K562 (cell line): ENCODE measurements at regions not wholly inside any gene's neighbourhood (a gene's known extent, or its start where the extent isn't known, plus 50 kb on each side); places are given as distances from the start of the nearest gene placed in this dataset.

Experiments used
- ARID1B ChIP-seq: fragments of 450-650 bp; IDR thresholded peaks from 2 replicates; pipeline ENCODE4 v1.6.1; 2016; ENCODE audit warnings: antibody characterized with exemption, mild to moderate bottlenecking, inconsistent platforms
- CBFA2T2 ChIP-seq: fragments of 450-650 bp; conservative IDR thresholded peaks from 2 replicates; pipeline ENCODE4 v1.6.1; 2017; ENCODE audit warnings: mild to moderate bottlenecking
- CBFA2T3 ChIP-seq: fragments of 450-650 bp; IDR thresholded peaks from 2 replicates; pipeline ENCODE4 v1.6.1; 2017
- CEBPG ChIP-seq, 3 experiments: fragments of 200-800 bp in 1 of 3; sonication (Bioruptor generic) in 1 of 3; sonication (generic) in 1 of 3; formaldehyde crosslinking in 1 of 3; IDR thresholded peaks in 2 of 3; conservative IDR thresholded peaks in 1 of 3; 2 replicates each; pipeline versions ENCODE4 v1.6.1 to v1.8.0; 2016 to 2022; ENCODE audit warnings: missing compliant biosample characterization in 2 of 3, missing genetic modification characterization in 2 of 3, mild to moderate bottlenecking in 1 of 3, missing genetic modification reagents in 1 of 3
- DPF2 ChIP-seq: fragments of 450-650 bp; IDR thresholded peaks from 2 replicates; pipeline ENCODE4 v1.6.1; 2016
- EP300 ChIP-seq: IDR thresholded peaks from 2 replicates; pipeline ENCODE4 v1.6.1; 2012; ENCODE audit warnings: low read length, improper control_type of control experiment
- FOSL1 ChIP-seq: fragments of 200-800 bp; sonication (Bioruptor generic); conservative IDR thresholded peaks from 2 replicates; pipeline ENCODE4 v1.6.1; 2016; ENCODE audit warnings: missing genetic modification characterization, missing compliant biosample characterization
- KDM4B ChIP-seq, 2 experiments: fragments of 450-650 bp in 1 of 2; sonication (generic) in 1 of 2; IDR thresholded peaks; 2 replicates each; pipeline ENCODE4 v1.6.1; 2016 to 2017; ENCODE audit warnings: borderline replicate concordance in 2 of 2, antibody characterized with exemption in 1 of 2, low read depth in 1 of 2, mild to moderate bottlenecking in 1 of 2
- NCOA1 ChIP-seq: fragments of 450-650 bp; IDR thresholded peaks from 2 replicates; pipeline ENCODE4 v1.6.1; 2016; ENCODE audit warnings: low read depth
- NCOR1 ChIP-seq: fragments of 450-650 bp; IDR thresholded peaks from 2 replicates; pipeline ENCODE4 v1.6.1; 2016; ENCODE audit warnings: mild to moderate bottlenecking, moderate library complexity
- NFATC3 ChIP-seq: fragments of 450-650 bp; IDR thresholded peaks from 2 replicates; pipeline ENCODE4 v1.6.1; 2017; ENCODE audit warnings: mild to moderate bottlenecking
- NFE2 ChIP-seq: IDR thresholded peaks from 2 replicates; pipeline ENCODE4 v1.6.1; 2014; ENCODE audit warnings: antibody characterized with exemption, low read depth
- RBBP5 ChIP-seq: fragments of 200-600 bp; sonication (generic); IDR thresholded peaks from 2 replicates; pipeline ENCODE4 v1.6.1; 2012; ENCODE audit warnings: borderline replicate concordance, mild to moderate bottlenecking, low read length, control low read depth, inconsistent platforms; ENCODE audit not compliant: insufficient read depth, poor library complexity, severe bottlenecking
- SMARCA4 ChIP-seq: fragments of 450-650 bp; IDR thresholded peaks from 2 replicates; pipeline ENCODE4 v1.6.1; 2016
- TAF9B ChIP-seq: fragments of 450-650 bp; IDR thresholded peaks from 2 replicates; pipeline ENCODE4 v1.6.1; 2018; ENCODE audit warnings: mild to moderate bottlenecking; ENCODE audit not compliant: partially characterized antibody
- TAL1 ChIP-seq: fragments of 450-650 bp; IDR thresholded peaks from 2 replicates; pipeline ENCODE4 v1.6.1; 2016; ENCODE audit warnings: mild to moderate bottlenecking
- TEAD4 ChIP-seq, 2 experiments: sonication (generic) in 1 of 2; formaldehyde crosslinking in 1 of 2; IDR thresholded peaks; 2 replicates each; pipeline versions ENCODE4 v1.6.1 to v1.8.0; 2012 to 2022; ENCODE audit warnings: borderline replicate concordance in 1 of 2, inconsistent platforms in 1 of 2, low read length in 1 of 2, mild to moderate bottlenecking in 1 of 2, missing genetic modification reagents in 1 of 2
- TRIM24 ChIP-seq, 2 experiments: fragments of 450-650 bp; IDR thresholded peaks; 2 replicates each; pipeline ENCODE4 v1.6.1; 2016
- U2AF1 ChIP-seq: fragments of 200-400 bp; formaldehyde crosslinking; optimal IDR thresholded peaks from 2 replicates; pipeline ENCODE3; 2017; ENCODE audit warnings: mild to moderate bottlenecking, low read depth, low read length, moderate library complexity
- U2AF2 ChIP-seq: fragments of 200-400 bp; formaldehyde crosslinking; optimal IDR thresholded peaks from 2 replicates; pipeline ENCODE3; 2017; ENCODE audit warnings: low read depth, mild to moderate bottlenecking, low read length
- ZNF311 ChIP-seq: fragments of 250-450 bp; sonication (Bioruptor Pico); IDR thresholded peaks from 2 replicates; pipeline ENCODE4 v1.4.0; 2020; ENCODE audit warnings: mild to moderate bottlenecking, moderate library complexity
- ZNF398 ChIP-seq: fragments of 250-450 bp; sonication (Bioruptor Pico); IDR thresholded peaks from 2 replicates; pipeline ENCODE4 v1.8.0; 2021; ENCODE audit warnings: moderate library complexity, mild to moderate bottlenecking, inconsistent platforms
- ZNF592 ChIP-seq: fragments of 450-650 bp; IDR thresholded peaks from 2 replicates; pipeline ENCODE4 v1.6.1; 2017; ENCODE audit warnings: antibody characterized with exemption, mild to moderate bottlenecking
- ZNF766 ChIP-seq: fragments of 200-800 bp; sonication (Bioruptor generic); conservative IDR thresholded peaks from 2 replicates; pipeline ENCODE4 v1.6.1; 2016; ENCODE audit warnings: missing genetic modification characterization, missing compliant biosample characterization
- ZNF785 ChIP-seq: fragments of 250-450 bp; sonication (Bioruptor Pico); IDR thresholded peaks from 2 replicates; pipeline ENCODE4 v1.4.0; 2020; ENCODE audit warnings: mild to moderate bottlenecking

- TF ChIP-seq CEBPG (CRISPR knock-in tag; IDR thresholded peaks at IDR 0.05): no peak
- TF ChIP-seq CEBPG (tag; conservative IDR thresholded peaks at IDR 0.05 in 1 of 2, IDR thresholded peaks at IDR 0.05 in 1 of 2): no peak
- 0 out of 2 replicates have a peak, but pooled peaks have one; percentile 29 for TF ChIP-seq SMARCA4
- TF ChIP-seq FOSL1 (tag): 0 out of 2 replicates have a peak, but pooled peaks have one; percentile 23
- peak; percentile 49; the same call in 1 of the 2 replicates for TF ChIP-seq CBFA2T2
- no peak for TF ChIP-seq ZNF311 (CRISPR knock-in tag)
- TF ChIP-seq ZNF785 (CRISPR knock-in tag): no peak
- peak; percentile 60 for TF ChIP-seq TAL1
- no peak for TF ChIP-seq RBBP5
- no peak for TF ChIP-seq NFATC3
- no peak for TF ChIP-seq U2AF2
- TF ChIP-seq ZNF398 (CRISPR knock-in tag): no peak
- TF ChIP-seq NCOR1: no peak
- TF ChIP-seq CBFA2T3: peak; percentile 70
- TF ChIP-seq TRIM24 (IDR thresholded peaks at IDR 0.05): peak; percentile 43 to 54; a peak in 2 of 4 replicates
- 0 out of 2 replicates have a peak, but pooled peaks have one; percentile 29 for TF ChIP-seq DPF2
- TF ChIP-seq U2AF1: no peak
- TF ChIP-seq ZNF592: no peak
- TF ChIP-seq TAF9B: no peak
- TF ChIP-seq EP300: no peak
- TF ChIP-seq NFE2: peak; percentile 38
- peak; percentile 66 for TF ChIP-seq ARID1B
- peak; percentile 60 for TF ChIP-seq TEAD4 (IDR thresholded peaks at IDR 0.05; ENCODE audit: low read length)
- no peak for TF ChIP-seq TEAD4 (CRISPR knock-in tag; IDR thresholded peaks at IDR 0.05; ENCODE audit: borderline replicate concordance)
- no peak for TF ChIP-seq NCOA1
- no peak for TF ChIP-seq ZNF766 (CRISPR knock-in tag)
- TF ChIP-seq KDM4B (IDR thresholded peaks at IDR 0.05; ENCODE audit: borderline replicate concordance in 2 of 2, low read depth in 1 of 2): no peak
These were observed 83.9 kb upstream of the ATF7IP start (continued) for GRCh38 chr12:14281539-14281938.
